Prostate gland (tissue), 2 donors: ENCODE measurements at regions not wholly inside any gene's neighbourhood (a gene's known extent, or its start where the extent isn't known, plus 50 kb on each side); places are given as distances from the start of the nearest gene placed in this dataset.

Experiments used
- DNase-seq: peaks from one replicate; pipeline ENCODE4 v3.0.0-alpha.2; 2019; ENCODE audit warnings: low spot score
- H3K27ac ChIP-seq, 2 donors: fragments of 200-600 bp; sonication (generic); 2 replicates each; pipeline ENCODE4 v1.5.1; 2017 to 2019
- H3K27me3 ChIP-seq: fragments of 200-600 bp; sonication (generic); replicated peaks from 2 replicates; pipeline ENCODE4 v1.5.1; 2019; ENCODE audit not compliant: insufficient read depth
- H3K36me3 ChIP-seq, 2 donors: fragments of 200-600 bp; sonication (generic); 1 replicate in 1 of 2; 2 replicates in 1 of 2; pipeline versions ENCODE4 v1.5.1 to v1.8.1; 2017 to 2019
- H3K4me1 ChIP-seq: fragments of 200-600 bp; sonication (generic); replicated peaks from 2 replicates; pipeline ENCODE4 v1.5.1; 2019
- H3K4me3 ChIP-seq, 2 donors: fragments of 200-600 bp; sonication (generic); 2 replicates each; pipeline ENCODE4 v1.5.1; 2017 to 2019
- H3K9me3 ChIP-seq: fragments of 200-600 bp; sonication (generic); 2 replicates; pipeline ENCODE4 v1.5.1; 2017
- POLR2A ChIP-seq: fragments of 450-650 bp; IDR thresholded peaks from one replicate; pipeline ENCODE4 v1.6.1; 2016; ENCODE audit warnings: antibody characterized with exemption, mild to moderate bottlenecking
- POLR2AphosphoS5 ChIP-seq: sonication (generic); formaldehyde crosslinking; IDR thresholded peaks from one replicate; pipeline ENCODE4 v1.6.1; 2017; ENCODE audit warnings: antibody characterized with exemption
- WGBS: methylation state at CpG from one replicate; pipeline ENCODE4 v1.1.5; 2018; 5-methylcytosine and 5-hydroxymethylcytosine counted together
- intact Hi-C: fragments of 100-400 bp; cut with DNase I; formaldehyde crosslinking; loops from one replicate; pipeline ENCODE4 v1.14.2; 2022
- TF ChIP-seq, protein P1 (sequence below), 4 experiments: fragments of 200-600 bp in 2 of 4; fragments of 450-650 bp in 2 of 4; sonication (generic) in 2 of 4; IDR thresholded peaks; 1 replicate in 3 of 4; 2 replicates in 1 of 4; pipeline ENCODE4 v1.5.1; 2016 to 2019; ENCODE audit warnings: antibody characterized with exemption in 4 of 4, mild to moderate bottlenecking in 2 of 4, moderate library complexity in 2 of 4

GRCh38 chr6:767755-768512, 75.0 kb upstream of the EXOC2 start:
- WGBS, result 71% methylated on average over 4 of the region's 4 CpGs
- no peaks in the 10 kb centered on the region for H3K27me3 ChIP-seq
- no peaks in the 10 kb centered on the region for H3K36me3 ChIP-seq
- no peak overlapping the region for H3K4me3 ChIP-seq
- no peaks in the 10 kb centered on the region for H3K9me3 ChIP-seq
- intact Hi-C loops, result no loop called here
- DNase-seq, result no peak
- no peak overlapping the region for H3K27ac ChIP-seq
- H3K4me1 ChIP-seq, result no peaks in the 10 kb centered on the region
- TF ChIP-seq, protein P1, sequence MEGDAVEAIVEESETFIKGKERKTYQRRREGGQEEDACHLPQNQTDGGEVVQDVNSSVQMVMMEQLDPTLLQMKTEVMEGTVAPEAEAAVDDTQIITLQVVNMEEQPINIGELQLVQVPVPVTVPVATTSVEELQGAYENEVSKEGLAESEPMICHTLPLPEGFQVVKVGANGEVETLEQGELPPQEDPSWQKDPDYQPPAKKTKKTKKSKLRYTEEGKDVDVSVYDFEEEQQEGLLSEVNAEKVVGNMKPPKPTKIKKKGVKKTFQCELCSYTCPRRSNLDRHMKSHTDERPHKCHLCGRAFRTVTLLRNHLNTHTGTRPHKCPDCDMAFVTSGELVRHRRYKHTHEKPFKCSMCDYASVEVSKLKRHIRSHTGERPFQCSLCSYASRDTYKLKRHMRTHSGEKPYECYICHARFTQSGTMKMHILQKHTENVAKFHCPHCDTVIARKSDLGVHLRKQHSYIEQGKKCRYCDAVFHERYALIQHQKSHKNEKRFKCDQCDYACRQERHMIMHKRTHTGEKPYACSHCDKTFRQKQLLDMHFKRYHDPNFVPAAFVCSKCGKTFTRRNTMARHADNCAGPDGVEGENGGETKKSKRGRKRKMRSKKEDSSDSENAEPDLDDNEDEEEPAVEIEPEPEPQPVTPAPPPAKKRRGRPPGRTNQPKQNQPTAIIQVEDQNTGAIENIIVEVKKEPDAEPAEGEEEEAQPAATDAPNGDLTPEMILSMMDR (IDR thresholded peaks at IDR 0.05), result no peak
- TF ChIP-seq POLR2AphosphoS5, result no peak
- TF ChIP-seq POLR2A, result no peak

GRCh38 chr6:766625-767024, 73.7 kb upstream of the EXOC2 start:
- H3K9me3 ChIP-seq, result no peaks in the 10 kb centered on the region
- WGBS, result 50% methylated on average over 5 of the region's 5 CpGs
- no peak for DNase-seq
- H3K36me3 ChIP-seq, result no peaks in the 10 kb centered on the region
- TF ChIP-seq, protein P1 (IDR thresholded peaks at IDR 0.05), result no peak
- TF ChIP-seq POLR2A (no peak), POLR2AphosphoS5 (no peak)
- no peak overlapping the region for H3K27ac ChIP-seq
- no peaks in the 10 kb centered on the region for H3K4me1 ChIP-seq
- intact Hi-C loops, result no loop called here
- H3K4me3 ChIP-seq, result no peak overlapping the region
- H3K27me3 ChIP-seq, result no peaks in the 10 kb centered on the region

GRCh38 chr6:761997-762396, 69.1 kb upstream of the EXOC2 start:
- Histone ChIP-seq H3K4me3 (peak overlapping the region; percentile 5 to 13), H3K4me1 (no peaks in the 10 kb centered on the region), H3K27ac (peak overlapping the region in 1 of 2 donors; percentile 13), H3K9me3 (no peaks in the 10 kb centered on the region), H3K27me3 (no peaks in the 10 kb centered on the region), H3K36me3 (no peaks in the 10 kb centered on the region)
- no peak for TF ChIP-seq POLR2A
- TF ChIP-seq, protein P1 (IDR thresholded peaks at IDR 0.05), result no peak
- TF ChIP-seq POLR2AphosphoS5, result no peak
- no peak for DNase-seq
- intact Hi-C loops, result no loop called here
- WGBS, result 17% methylated on average over 13 of the region's 13 CpGs

GRCh38 chr6:760982-761955, 68.3 kb upstream of the EXOC2 start:
- no peaks in the 10 kb centered on the region for H3K27me3 ChIP-seq
- 63% methylated on average over 48 of the region's 48 CpGs for WGBS
- peak overlapping the region in 1 of 2 donors; percentile 13 for H3K27ac ChIP-seq
- no peaks in the 10 kb centered on the region for H3K9me3 ChIP-seq
- no peaks in the 10 kb centered on the region for H3K36me3 ChIP-seq
- H3K4me3 ChIP-seq, result peak overlapping the region; percentile 5 to 13
- no peak for TF ChIP-seq POLR2AphosphoS5
- TF ChIP-seq, protein P1 (IDR thresholded peaks at IDR 0.05), result no peak
- TF ChIP-seq POLR2A, result no peak
- DNase-seq, result no peak
- intact Hi-C loops, result no loop called here
- H3K4me1 ChIP-seq, result no peaks in the 10 kb centered on the region
